Germinal center (tissue), 1 donor: ENCODE measurements at regions not wholly inside any gene's neighbourhood (a gene's known extent, or its start where the extent isn't known, plus 50 kb on each side); places are given as distances from the start of the nearest gene placed in this dataset.
"Not testable (repeated sequence)": the region's sequence is repeated elsewhere in the genome, so short reads cannot be mapped to it uniquely, and the experiment has no call there.

Experiments
- DNase-seq: peaks from one replicate; pipeline ENCODE4 v3.0.0; 2012; ENCODE audit warnings: mixed read lengths, low spot score

GRCh38 chrX:130467936-130468335, 66.1 kb downstream of the RBMX2 start:
- no peak for DNase-seq

GRCh38 chrX:130468395-130468923, 66.7 kb downstream of the RBMX2 start:
- DNase-seq, result no peak

GRCh38 chrX:130482871-130483270, 81.1 kb downstream of the RBMX2 start:
- DNase-seq, result no peak

- no peak for DNase-seq
Observed at GRCh38 chrX:130485870-130486269, 84.1 kb downstream of the RBMX2 start.

GRCh38 chrX:130495502-130495901, 93.7 kb downstream of the RBMX2 start:
- not testable (repeated sequence) for DNase-seq

GRCh38 chrX:130497531-130497930, 95.7 kb downstream of the RBMX2 start:
- no peak for DNase-seq

- no peak for DNase-seq
Observed at GRCh38 chrX:130498653-130499274, 97.0 kb downstream of the RBMX2 start.

- DNase-seq, result no peak
Observed at GRCh38 chrX:130502016-130502570, 100.3 kb downstream of the RBMX2 start.

- no peak for DNase-seq
Observed at GRCh38 chrX:130504019-130504418, 102.2 kb downstream of the RBMX2 start.

- DNase-seq, result no peak
Observed at GRCh38 chrX:130507015-130507414, 105.2 kb downstream of the RBMX2 start.

- DNase-seq, result not testable (repeated sequence)
Observed at GRCh38 chrX:130512534-130512933, 110.7 kb downstream of the RBMX2 start.

- no peak for DNase-seq
Observed at GRCh38 chrX:130516123-130516522, 114.3 kb downstream of the RBMX2 start.

- peak; percentile 6 for DNase-seq
Observed at GRCh38 chrX:130523460-130524394, 121.9 kb downstream of the RBMX2 start.

GRCh38 chrX:130524476-130525194, 122.8 kb downstream of the RBMX2 start:
- no peak for DNase-seq

- DNase-seq, result no peak
Observed at GRCh38 chrX:130529531-130529930, 127.7 kb downstream of the RBMX2 start.

- DNase-seq, result no peak
Observed at GRCh38 chrX:130531066-130531465, 129.3 kb downstream of the RBMX2 start.

- peak; percentile 10 for DNase-seq
Observed at GRCh38 chrX:130539721-130540321, 138.0 kb downstream of the RBMX2 start.

GRCh38 chrX:130543603-130544325, 142.0 kb downstream of the RBMX2 start:
- no peak for DNase-seq

GRCh38 chrX:130545796-130546195, 144.0 kb downstream of the RBMX2 start:
- no peak for DNase-seq

- not testable (repeated sequence) for DNase-seq
Observed at GRCh38 chrX:130549382-130549781, 147.6 kb downstream of the RBMX2 start.

- no peak for DNase-seq
Observed at GRCh38 chrX:130550351-130550750, 148.6 kb downstream of the RBMX2 start.
